Stomach (tissue), 4 donors: ENCODE measurements at regions not wholly inside any gene's neighbourhood (a gene's known extent, or its start where the extent isn't known, plus 50 kb on each side); places are given as distances from the start of the nearest gene placed in this dataset.

ENCODE experiments used
- EP300 ChIP-seq: sonication (generic); formaldehyde crosslinking; IDR thresholded peaks from one replicate; pipeline ENCODE4 v1.6.1; 2017; ENCODE audit warnings: antibody characterized with exemption
- POLR2A ChIP-seq, 4 donors: fragments of 450-650 bp; IDR thresholded peaks; one replicate each; pipeline ENCODE4 v1.6.1; 2016; ENCODE audit warnings: antibody characterized with exemption in 4 of 4, control low read depth in 2 of 4, mild to moderate bottlenecking in 1 of 4, moderate library complexity in 1 of 4
- TF ChIP-seq, protein P1 (sequence below), 7 experiments: fragments of 450-650 bp in 4 of 7; fragments of 200-600 bp in 3 of 7; sonication (generic) in 3 of 7; IDR thresholded peaks; one replicate each; pipeline ENCODE4 v1.5.1; 2016 to 2019; ENCODE audit warnings: antibody characterized with exemption in 7 of 7, control low read depth in 2 of 7, mild to moderate bottlenecking in 1 of 7

DNA sequence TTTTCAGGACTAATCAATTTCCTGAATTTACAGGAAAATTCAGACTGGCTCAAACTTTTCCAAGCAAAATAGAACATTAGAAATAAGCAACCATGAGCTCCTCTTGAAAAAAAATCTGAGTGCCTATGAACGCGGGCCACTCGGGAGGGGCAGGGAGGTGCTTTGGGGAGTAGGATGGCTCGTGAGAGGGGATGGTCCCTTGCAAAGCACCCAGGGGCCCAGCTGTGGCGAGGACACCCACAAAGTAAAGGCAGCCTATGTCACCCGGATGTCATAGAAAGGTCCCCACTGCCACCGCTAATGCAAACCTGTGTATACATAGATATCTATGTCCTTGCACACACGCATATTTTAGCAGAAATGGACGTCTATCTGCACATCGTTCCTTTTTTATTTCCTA is 309.9 kb downstream of the ADGRD1 start:
- TF ChIP-seq, protein P1, sequence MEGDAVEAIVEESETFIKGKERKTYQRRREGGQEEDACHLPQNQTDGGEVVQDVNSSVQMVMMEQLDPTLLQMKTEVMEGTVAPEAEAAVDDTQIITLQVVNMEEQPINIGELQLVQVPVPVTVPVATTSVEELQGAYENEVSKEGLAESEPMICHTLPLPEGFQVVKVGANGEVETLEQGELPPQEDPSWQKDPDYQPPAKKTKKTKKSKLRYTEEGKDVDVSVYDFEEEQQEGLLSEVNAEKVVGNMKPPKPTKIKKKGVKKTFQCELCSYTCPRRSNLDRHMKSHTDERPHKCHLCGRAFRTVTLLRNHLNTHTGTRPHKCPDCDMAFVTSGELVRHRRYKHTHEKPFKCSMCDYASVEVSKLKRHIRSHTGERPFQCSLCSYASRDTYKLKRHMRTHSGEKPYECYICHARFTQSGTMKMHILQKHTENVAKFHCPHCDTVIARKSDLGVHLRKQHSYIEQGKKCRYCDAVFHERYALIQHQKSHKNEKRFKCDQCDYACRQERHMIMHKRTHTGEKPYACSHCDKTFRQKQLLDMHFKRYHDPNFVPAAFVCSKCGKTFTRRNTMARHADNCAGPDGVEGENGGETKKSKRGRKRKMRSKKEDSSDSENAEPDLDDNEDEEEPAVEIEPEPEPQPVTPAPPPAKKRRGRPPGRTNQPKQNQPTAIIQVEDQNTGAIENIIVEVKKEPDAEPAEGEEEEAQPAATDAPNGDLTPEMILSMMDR (IDR thresholded peaks at IDR 0.05): no peak
- TF ChIP-seq POLR2A (IDR thresholded peaks at IDR 0.05) (no peak), EP300 (no peak)
